ENCODE measurements at regions not wholly inside any gene's neighbourhood (a gene's known extent, or its start where the extent isn't known, plus 50 kb on each side); places are given as distances from the start of the nearest gene placed in this dataset.

DNA sequence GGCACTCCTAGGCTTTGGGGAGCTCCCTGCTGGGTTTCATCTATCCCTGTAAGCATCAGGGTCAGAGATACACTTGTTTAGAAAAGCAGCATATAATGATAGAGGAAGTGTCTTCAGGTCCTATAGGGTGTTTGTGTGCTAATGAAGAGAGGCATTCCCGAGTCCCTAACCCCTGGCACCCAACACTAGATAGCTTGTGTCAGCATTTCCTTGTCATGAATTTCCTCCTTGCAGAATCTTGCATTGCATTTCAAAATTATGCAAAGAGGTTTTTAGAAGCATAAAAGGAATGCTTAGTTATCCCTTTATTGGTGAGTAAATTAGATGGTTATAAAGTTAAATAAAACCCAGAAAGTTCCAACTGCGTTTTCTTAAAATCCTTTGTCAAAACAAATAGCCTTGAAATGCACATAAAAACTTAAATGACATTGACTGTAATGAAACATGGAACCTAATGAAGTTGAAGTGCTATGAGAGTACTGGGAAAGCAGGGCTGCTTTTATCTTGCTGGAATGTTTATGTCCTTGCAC is 63.7 kb upstream of the LHCGR start:
- TF ChIP-seq POLR2A (IDR thresholded peaks at IDR 0.05): no peak
- TF ChIP-seq, protein P1, sequence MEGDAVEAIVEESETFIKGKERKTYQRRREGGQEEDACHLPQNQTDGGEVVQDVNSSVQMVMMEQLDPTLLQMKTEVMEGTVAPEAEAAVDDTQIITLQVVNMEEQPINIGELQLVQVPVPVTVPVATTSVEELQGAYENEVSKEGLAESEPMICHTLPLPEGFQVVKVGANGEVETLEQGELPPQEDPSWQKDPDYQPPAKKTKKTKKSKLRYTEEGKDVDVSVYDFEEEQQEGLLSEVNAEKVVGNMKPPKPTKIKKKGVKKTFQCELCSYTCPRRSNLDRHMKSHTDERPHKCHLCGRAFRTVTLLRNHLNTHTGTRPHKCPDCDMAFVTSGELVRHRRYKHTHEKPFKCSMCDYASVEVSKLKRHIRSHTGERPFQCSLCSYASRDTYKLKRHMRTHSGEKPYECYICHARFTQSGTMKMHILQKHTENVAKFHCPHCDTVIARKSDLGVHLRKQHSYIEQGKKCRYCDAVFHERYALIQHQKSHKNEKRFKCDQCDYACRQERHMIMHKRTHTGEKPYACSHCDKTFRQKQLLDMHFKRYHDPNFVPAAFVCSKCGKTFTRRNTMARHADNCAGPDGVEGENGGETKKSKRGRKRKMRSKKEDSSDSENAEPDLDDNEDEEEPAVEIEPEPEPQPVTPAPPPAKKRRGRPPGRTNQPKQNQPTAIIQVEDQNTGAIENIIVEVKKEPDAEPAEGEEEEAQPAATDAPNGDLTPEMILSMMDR (IDR thresholded peaks at IDR 0.05): no peak

Data from adrenal gland (tissue), 5 donors.